PC-3 (cell line): ENCODE measurements at regions not wholly inside any gene's neighbourhood (a gene's known extent, or its start where the extent isn't known, plus 50 kb on each side); places are given as distances from the start of the nearest gene placed in this dataset.
A peak's percentile ranks its signal among the peaks of the same experiment; 100 is the strongest.

Source experiments
- ATAC-seq: fragments of 200-7000 bp; cut with Tn5 transposase; 2 replicates; pipeline ENCODE4 v1.9.1; 2020; ENCODE audit warnings: mild to moderate bottlenecking, moderate library complexity
- BruUV-seq: library from RNA; stranded (reverse); fragments of 400-500 nt; replicated peaks from 2 replicates; lab custom pipeline; 2021; lab: Mats Ljungman, UMichigan
- CTCF ChIA-PET: fragments of 300-600 bp; sonication (Branson Sonifier 250); formaldehyde crosslinking; loops from one replicate; lab custom pipeline; 2022; ENCODE audit warnings: antibody characterized with exemption; lab: Charles Lee
- POLR2A ChIA-PET: fragments of 300-600 bp; sonication (Branson Sonifier 250); formaldehyde crosslinking; loops from one replicate; lab custom pipeline; 2022; ENCODE audit warnings: antibody characterized with exemption; ENCODE audit not compliant: unreplicated experiment; lab: Charles Lee
- DNase-seq: peaks from one replicate; pipeline ENCODE4 v3.0.0-alpha.2; 2015
- H2AFZ ChIP-seq: fragments of 300-600 bp; sonication (generic); 2 replicates; pipeline ENCODE4 v1.6.0; 2016; ENCODE audit warnings: antibody characterized with exemption, low read length
- H3F3A ChIP-seq: fragments of 300-600 bp; sonication (generic); one replicate; pipeline ENCODE4 v1.6.0; 2017; ENCODE audit warnings: antibody characterized with exemption, low read length, control low read depth, mild to moderate bottlenecking; ENCODE audit not compliant: unreplicated experiment
- H3K27ac ChIP-seq: fragments of 300-600 bp; sonication (generic); 2 replicates; pipeline ENCODE4 v1.5.1; 2016; ENCODE audit warnings: mild to moderate bottlenecking, low read length
- H3K27me3 ChIP-seq: fragments of 300-600 bp; sonication (generic); 2 replicates; pipeline ENCODE4 v1.6.1; 2016; ENCODE audit warnings: low read length, mixed read lengths
- H3K36me3 ChIP-seq: fragments of 300-600 bp; sonication (generic); 2 replicates; pipeline ENCODE4 v1.6.1; 2016; ENCODE audit warnings: low read depth, mixed run types, low read length, mixed read lengths
- H3K4me1 ChIP-seq: fragments of 300-600 bp; sonication (generic); 2 replicates; pipeline ENCODE4 v1.5.1; 2016; ENCODE audit warnings: low read length; ENCODE audit not compliant: insufficient read depth
- H3K4me2 ChIP-seq: fragments of 300-600 bp; sonication (generic); 2 replicates; pipeline ENCODE4 v1.6.0; 2016; ENCODE audit warnings: low read length
- H3K4me3 ChIP-seq: fragments of 300-600 bp; sonication (generic); 2 replicates; pipeline ENCODE4 v1.5.1; 2016; ENCODE audit warnings: mild to moderate bottlenecking, low read length, mixed read lengths
- H3K79me2 ChIP-seq: fragments of 300-600 bp; sonication (generic); 2 replicates; pipeline ENCODE4 v1.6.1; 2017; ENCODE audit warnings: low read length, mixed read lengths
- H3K9ac ChIP-seq: fragments of 300-600 bp; sonication (generic); 2 replicates; pipeline ENCODE4 v1.6.0; 2016; ENCODE audit warnings: mild to moderate bottlenecking, low read length
- H3K9me2 ChIP-seq: fragments of 300-600 bp; sonication (generic); replicated peaks from 2 replicates; pipeline ENCODE4 v1.6.1; 2016; ENCODE audit warnings: mixed run types, low read length, mixed read lengths
- H3K9me3 ChIP-seq: fragments of 300-600 bp; sonication (generic); 2 replicates; pipeline ENCODE4 v1.6.1; 2016; ENCODE audit warnings: low read length, mixed read lengths
- H4K20me1 ChIP-seq: fragments of 300-600 bp; sonication (generic); 2 replicates; pipeline ENCODE4 v1.6.1; 2016; ENCODE audit warnings: low read length, mixed read lengths
- CTCF ChIP-seq: fragments of 300-600 bp; sonication (generic); conservative IDR thresholded peaks from 2 replicates; pipeline ENCODE4 v1.5.1; 2017; ENCODE audit warnings: antibody characterized with exemption, low read depth, mild to moderate bottlenecking, low read length
- EZH2 ChIP-seq: fragments of 300-600 bp; sonication (generic); IDR thresholded peaks from one replicate; pipeline ENCODE4 v1.6.1; 2017; ENCODE audit warnings: antibody characterized with exemption, mild to moderate bottlenecking, low read length; ENCODE audit not compliant: unreplicated experiment
- EZH2phosphoT487 ChIP-seq: fragments of 300-600 bp; sonication (generic); IDR thresholded peaks from 2 replicates; pipeline ENCODE4 v1.6.1; 2018; ENCODE audit warnings: mild to moderate bottlenecking, antibody characterized with exemption, low read length, borderline replicate concordance
- intact Hi-C: fragments of 100-400 bp; cut with micrococcal nuclease; formaldehyde crosslinking; loops from 2 replicates; pipeline ENCODE4 v1.9.0; 2023

- no peak for DNase-seq
- CTCF ChIA-PET = no interaction called here
- H2AFZ ChIP-seq = no peak overlapping the region
- no peak for ATAC-seq
- no peaks in the 10 kb centered on the region for H3K36me3 ChIP-seq
- no peaks in the 10 kb centered on the region for H3K4me1 ChIP-seq
- H4K20me1 ChIP-seq = no peaks in the 10 kb centered on the region
- no peak overlapping the region for H3K4me2 ChIP-seq
- H3K27ac ChIP-seq = no peak overlapping the region
- no peaks in the 10 kb centered on the region for H3K79me2 ChIP-seq
- no peaks in the 10 kb centered on the region for H3K9me3 ChIP-seq
- intact Hi-C loops = no loop called here
- no TSS peak for BruUV-seq
- H3F3A ChIP-seq = no peaks in the 10 kb centered on the region
- no peak overlapping the region for H3K9ac ChIP-seq
- H3K4me3 ChIP-seq = no peak overlapping the region
- TF ChIP-seq EZH2phosphoT487 (no peak), CTCF (no peak), EZH2 (no peak)
- POLR2A ChIA-PET = no interaction called here
- no peaks in the 10 kb centered on the region for H3K9me2 ChIP-seq
- H3K27me3 ChIP-seq = no peaks in the 10 kb centered on the region
Observed at GRCh38 chr15:95825671-95826411, 504.7 kb upstream of the NR2F2 start.

- Histone ChIP-seq H3K4me3 (no peak overlapping the region), H3K27ac (no peak overlapping the region), H3K36me3 (no peaks in the 10 kb centered on the region), H3K27me3 (no peaks in the 10 kb centered on the region), H3K9ac (no peak overlapping the region), H3F3A (no peaks in the 10 kb centered on the region), H3K9me2 (no peaks in the 10 kb centered on the region), H3K79me2 (no peaks in the 10 kb centered on the region), H3K9me3 (no peaks in the 10 kb centered on the region), H2AFZ (no peak overlapping the region), H4K20me1 (no peaks in the 10 kb centered on the region), H3K4me2 (no peak overlapping the region), H3K4me1 (no peaks in the 10 kb centered on the region)
- POLR2A ChIA-PET = no interaction called here
- ATAC-seq = peak; percentile 65
- CTCF ChIA-PET = no interaction called here
- BruUV-seq = no TSS peak
- intact Hi-C loops = no loop called here
- TF ChIP-seq EZH2phosphoT487 (no peak), CTCF (peak; percentile 64)
- peak; percentile 58 for DNase-seq
Observed at GRCh38 chr15:95826412-95827195, 503.9 kb upstream of the NR2F2 start.

GRCh38 chr15:95829062-95829461, 501.4 kb upstream of the NR2F2 start:
- H3F3A ChIP-seq = no peaks in the 10 kb centered on the region
- ChIA-PET POLR2A (no interaction called here), CTCF (no interaction called here)
- DNase-seq (no peak), ATAC-seq (no peak)
- TF ChIP-seq CTCF (no peak), EZH2 (no peak), EZH2phosphoT487 (no peak)
- BruUV-seq = no TSS peak
- no peaks in the 10 kb centered on the region for H4K20me1 ChIP-seq
- H3K4me2 ChIP-seq = no peak overlapping the region
- no peaks in the 10 kb centered on the region for H3K4me1 ChIP-seq
- intact Hi-C loops = no loop called here
- no peak overlapping the region for H3K4me3 ChIP-seq
- H3K9me2 ChIP-seq = no peaks in the 10 kb centered on the region
- H3K9ac ChIP-seq = no peak overlapping the region
- no peaks in the 10 kb centered on the region for H3K27me3 ChIP-seq
- H3K36me3 ChIP-seq = no peaks in the 10 kb centered on the region
- no peaks in the 10 kb centered on the region for H3K9me3 ChIP-seq
- H3K79me2 ChIP-seq = no peaks in the 10 kb centered on the region
- H2AFZ ChIP-seq = no peak overlapping the region
- H3K27ac ChIP-seq = no peak overlapping the region
